HG03135 (cell line): ENCODE measurements at regions not wholly inside any gene's neighbourhood (a gene's known extent, or its start where the extent isn't known, plus 50 kb on each side); places are given as distances from the start of the nearest gene placed in this dataset.
"Not testable (repeated sequence)": the region's sequence is repeated elsewhere in the genome, so short reads cannot be mapped to it uniquely, and the experiment has no call there.

Experiments used
- ATAC-seq: cut with Tn5 transposase; IDR thresholded peaks from one replicate; pipeline ENCODE4 v1.9.1; 2021; ENCODE audit warnings: mild to moderate bottlenecking, moderate library complexity; ENCODE audit not compliant: unreplicated experiment

DNA sequence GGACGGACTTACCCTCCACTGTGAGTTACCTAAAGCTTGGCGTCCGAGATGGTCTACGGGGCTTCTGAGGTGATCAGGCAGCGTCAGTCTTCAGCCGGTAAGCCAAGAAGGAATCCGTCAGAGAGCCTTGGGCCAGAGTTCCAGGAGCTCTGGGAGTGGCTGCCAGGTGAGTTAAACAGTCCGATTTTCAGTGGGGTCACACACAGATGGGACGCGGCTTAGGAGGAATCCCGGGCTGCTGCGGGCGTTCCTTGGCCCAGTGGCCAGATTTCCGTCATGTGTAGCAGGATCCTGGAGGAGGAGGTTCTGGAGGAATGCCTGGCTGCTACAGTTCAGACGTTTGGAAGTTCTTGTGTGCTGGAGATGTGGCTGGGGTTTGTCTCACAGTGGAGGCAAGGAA, 700.7 kb upstream of the NEGR1 start:
- ATAC-seq = not testable (repeated sequence)

DNA sequence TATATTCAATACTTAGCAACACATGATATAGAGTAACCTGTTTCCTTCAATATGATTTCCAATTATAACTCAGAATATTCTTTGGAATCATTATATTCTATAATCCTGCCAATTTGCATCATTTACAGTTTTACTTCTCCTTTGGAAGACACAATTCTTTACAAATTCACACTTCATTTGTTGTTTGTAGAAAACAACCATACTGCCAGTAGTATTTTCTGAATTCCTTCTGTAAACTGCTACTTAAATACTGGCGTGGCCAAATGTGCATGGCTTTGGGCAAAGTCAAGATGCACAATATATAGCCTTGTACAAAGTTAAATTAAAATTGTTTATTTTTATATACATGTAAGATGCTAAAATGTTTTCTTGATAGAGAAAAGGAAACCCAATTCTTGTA, 687.1 kb upstream of the NEGR1 start:
- ATAC-seq = no peak

GRCh38 chr1:72954943-72955342, 672.6 kb upstream of the NEGR1 start:
- no peak for ATAC-seq

DNA sequence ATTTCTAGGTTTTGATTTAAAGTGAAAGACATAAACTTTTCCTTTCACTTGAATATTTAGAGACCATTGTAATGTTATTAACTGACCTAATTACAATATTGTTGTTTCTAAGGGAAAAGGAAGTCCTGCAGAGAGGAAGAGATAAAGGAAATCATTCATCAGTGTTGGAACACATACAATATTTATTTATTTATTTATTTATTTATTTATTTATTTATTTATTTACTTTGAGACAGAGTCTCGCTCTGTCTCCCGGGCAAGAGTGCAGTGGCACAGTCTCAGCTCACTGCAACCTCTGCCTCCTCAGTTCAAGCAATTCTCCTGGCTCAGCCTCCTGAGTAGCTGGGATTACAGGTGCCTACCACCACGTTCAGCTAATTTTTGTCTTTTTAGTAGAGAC, 668.6 kb upstream of the NEGR1 start:
- ATAC-seq = not testable (repeated sequence)

- no peak for ATAC-seq
Observed at GRCh38 chr1:72946903-72947499, 664.7 kb upstream of the NEGR1 start.

DNA sequence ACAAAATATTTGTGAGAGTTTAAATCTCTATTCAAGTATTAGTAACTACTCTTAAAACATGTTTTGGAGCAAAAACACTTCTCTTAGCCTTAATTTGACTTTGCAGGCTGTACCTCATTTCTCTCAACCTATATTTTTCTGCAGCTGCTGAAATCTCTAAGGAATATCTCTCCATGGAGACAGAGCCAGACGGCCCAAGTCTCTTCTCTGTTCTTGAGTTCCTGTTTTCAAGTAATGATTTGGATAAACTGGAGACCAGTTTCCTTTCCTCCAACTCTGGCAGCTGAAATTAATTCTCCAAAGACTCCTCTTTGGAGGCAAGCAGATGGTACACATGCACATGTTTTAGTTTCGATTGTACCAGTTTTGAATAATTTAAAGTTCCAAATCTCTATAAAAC, 659.7 kb upstream of the NEGR1 start:
- no peak for ATAC-seq

DNA sequence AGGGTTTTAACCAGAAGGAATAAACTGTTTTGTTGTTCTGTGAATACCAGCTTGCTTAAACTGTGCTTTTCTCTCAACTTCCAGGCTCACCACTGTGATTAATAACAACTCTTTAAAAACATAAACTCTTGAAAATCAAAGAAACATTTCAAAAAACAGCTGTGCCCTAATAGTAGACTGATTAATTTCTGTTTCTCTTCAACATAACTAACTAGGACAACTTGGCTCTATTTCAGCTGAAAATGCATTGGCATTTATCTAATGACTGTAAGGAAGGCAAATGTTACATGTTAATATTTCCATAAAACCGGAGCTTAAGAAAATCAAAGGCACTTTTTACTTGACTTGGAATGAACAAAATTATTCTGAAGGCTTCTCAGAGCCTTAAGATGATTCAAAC, 656.1 kb upstream of the NEGR1 start:
- ATAC-seq = no peak

DNA sequence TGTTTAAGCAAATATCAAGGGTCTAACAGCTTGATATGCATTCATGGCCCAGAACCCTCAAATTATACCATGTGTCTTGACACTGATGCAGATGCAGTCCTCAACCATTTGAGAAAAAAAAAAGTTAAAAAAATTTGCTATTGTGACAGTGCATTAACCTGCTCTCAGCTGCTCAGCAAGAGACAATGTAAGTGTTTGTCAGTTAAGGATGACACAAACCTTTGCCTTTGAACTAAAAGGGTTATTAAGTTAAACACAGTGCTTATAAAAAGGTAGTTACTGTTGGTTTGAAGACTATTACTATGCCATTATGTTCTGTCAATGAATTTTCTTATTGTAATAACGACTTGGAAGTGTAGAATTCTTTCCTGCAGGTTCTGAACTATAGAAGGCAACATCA, 655.6 kb upstream of the NEGR1 start:
- ATAC-seq = no peak

DNA sequence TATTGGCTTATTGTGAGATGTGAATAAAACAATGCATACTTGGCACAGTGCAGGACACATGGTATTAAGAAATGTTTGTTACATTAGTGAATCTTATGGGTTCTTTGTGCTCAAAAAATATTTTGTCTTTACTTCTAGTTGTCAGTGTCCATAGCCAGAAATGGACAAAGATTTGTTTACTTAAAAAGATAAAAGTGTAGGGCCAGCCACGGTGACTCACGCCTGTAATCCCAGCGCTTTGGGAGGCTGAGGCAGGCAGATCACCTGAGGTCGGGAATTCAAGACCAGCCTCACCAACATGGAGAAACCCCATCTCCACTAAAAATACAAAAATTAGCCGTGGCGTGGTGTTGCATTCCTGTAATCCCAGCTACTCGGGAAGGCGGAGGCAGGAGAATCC, 654.6 kb upstream of the NEGR1 start:
- ATAC-seq = no peak

DNA sequence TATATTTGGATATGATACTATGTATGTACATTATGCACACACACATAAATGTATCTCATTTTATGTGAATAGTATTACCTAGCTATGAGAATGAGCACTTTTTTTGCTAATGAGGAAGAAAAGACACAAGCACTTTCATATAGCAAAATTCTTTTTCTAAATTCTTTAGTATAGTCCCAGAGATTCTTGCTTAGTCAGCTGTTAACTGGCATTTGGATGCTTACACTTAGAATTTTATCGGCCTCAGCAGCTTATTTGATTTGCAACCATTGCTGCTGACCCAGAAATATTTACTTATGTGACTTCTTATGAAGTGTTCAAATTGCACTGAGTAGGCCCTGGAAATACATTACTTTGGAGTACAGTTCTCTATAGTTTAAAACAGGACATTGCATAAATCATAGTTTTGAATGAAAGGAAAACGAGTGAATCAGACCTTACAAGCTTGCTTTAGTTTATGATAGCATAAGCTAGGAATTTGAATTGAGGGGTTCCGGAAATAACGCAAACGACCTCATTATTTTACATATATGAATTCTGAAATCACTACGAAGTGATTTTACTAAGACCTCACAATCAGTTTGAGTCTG, 653.9 kb upstream of the NEGR1 start:
- no peak for ATAC-seq

DNA sequence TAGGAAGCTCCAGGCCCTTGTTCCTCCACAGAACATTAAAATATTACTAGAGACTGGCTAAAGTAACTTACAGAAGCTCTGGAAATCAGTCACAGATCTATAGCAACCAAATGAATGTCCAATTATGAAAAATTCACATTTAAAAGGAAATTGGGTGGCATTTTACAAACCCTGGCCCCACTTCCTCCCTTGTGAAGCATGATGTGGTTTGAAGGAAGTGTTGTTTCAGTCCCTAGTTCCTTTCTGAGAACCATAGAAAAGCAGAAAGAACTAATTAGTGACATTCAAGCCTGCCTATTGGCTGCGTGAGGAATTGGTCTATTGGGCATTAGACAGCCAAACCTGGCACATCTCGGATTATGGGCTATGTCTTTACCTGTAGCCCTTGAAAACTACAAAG, 649.7 kb upstream of the NEGR1 start:
- no peak for ATAC-seq

DNA sequence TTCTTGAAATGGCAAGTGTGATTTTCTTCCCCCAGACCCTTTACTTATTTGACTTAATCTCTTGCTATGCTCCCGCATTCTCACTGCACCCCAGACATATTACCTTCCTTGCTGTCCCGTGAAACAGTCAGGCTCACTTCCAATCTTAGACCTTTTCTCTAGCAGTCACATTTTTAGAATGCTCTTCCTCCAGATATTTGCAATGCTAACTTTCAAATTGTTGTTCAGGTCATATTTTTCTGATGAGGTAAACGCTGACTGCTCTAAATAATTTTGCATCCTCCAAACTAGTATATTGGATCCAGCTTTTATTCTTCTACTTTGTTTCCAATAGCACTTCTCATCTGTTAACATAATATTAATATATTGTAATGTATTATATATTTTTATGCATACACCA, 648.2 kb upstream of the NEGR1 start:
- ATAC-seq = no peak

GRCh38 chr1:72918940-72919339, 636.6 kb upstream of the NEGR1 start:
- ATAC-seq = no peak

DNA sequence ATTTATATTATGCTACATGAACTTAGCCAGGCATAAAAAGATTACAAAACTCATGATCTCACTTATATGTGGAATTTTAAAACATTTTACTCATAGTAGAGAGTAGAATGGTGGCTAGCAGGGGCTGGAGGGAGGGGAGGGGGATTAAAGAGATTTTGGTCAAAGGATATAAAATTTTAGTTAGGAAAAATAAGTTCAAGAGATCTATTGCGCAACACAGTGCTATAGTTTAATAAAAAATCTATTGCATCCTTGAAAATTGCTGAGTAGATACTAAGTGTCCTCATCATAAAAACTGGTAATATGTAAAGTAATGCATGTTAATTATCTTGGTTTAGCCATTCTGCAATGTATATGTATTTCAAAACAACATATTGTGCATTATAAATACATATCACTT, 635.6 kb upstream of the NEGR1 start:
- no peak for ATAC-seq

- no peak for ATAC-seq
Observed at GRCh38 chr1:72915581-72915980, 633.2 kb upstream of the NEGR1 start.

DNA sequence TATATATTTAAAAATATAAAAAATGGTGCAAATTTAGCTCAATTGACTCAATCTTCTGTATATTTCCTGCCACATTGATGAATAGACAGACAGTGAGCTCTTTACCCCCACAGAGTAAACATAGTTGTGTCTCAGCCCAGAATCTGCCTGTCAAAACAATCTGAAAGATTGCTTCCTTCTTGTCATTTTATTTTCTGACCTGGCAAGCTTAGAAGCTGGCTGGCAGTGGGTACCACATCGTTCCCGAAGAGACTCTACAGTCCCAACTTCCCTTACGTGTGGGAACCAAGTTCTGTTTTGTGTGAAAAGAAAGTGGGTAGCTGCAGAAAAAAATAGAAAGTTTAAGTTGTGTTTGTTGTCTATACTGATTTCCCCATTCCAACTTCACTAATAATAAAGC, 629.3 kb upstream of the NEGR1 start:
- no peak for ATAC-seq

DNA sequence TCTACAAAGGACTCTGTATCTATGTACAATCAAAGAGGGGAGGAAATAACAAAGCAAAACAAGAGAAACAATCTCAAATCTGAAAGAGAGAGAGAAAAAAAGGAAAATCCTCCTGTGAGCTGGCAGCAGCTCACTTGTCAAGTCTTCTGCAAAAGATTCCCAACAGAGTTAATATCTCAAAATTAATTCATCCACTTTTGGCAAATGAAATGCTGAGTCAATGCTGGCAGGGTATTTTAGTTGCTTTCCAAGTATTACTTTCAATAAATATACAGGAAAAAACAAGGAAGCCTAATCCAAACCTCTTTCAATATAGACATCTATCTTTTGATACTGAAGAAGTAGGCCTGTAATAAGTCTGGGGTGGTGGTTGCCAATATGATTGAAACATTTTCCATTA, 613.9 kb upstream of the NEGR1 start:
- no peak for ATAC-seq

DNA sequence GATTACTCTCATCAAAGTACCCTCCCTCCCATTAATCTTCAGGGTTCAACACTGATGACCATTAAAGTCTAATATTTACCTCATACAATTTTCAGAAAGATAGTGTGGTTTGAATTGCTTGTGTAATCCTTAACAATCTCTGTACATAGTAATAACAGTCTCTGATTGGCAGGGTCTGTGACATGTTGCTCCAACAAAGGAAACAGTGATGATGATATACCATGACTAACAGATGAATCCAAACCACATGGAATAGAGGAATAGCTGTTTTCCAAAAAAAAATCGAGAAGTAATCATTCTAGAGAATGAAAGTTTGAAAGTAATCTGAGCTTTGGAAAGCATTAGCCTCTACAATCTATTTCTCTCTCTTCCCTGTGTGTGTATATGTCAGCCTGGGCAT, 610.1 kb upstream of the NEGR1 start:
- ATAC-seq = no peak

DNA sequence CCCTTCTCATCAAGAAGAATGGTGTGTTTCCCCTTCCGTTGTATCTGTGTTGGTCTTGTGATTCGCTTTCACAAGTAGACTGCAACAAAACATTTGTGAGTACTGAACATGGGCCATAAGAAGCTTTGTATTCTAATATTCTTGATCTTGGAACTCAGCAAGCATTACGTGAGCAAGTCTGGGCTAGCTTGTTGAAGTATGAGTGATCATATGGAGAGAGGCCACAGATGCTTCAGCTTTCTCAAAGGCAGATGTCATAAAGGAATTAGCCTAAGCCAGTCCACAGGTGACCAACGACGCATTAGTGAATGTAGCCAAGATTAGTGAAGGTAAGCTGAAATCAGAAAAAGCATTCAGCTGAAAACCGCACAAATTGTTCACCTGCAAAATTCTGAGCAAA, 609.6 kb upstream of the NEGR1 start:
- no peak for ATAC-seq

DNA sequence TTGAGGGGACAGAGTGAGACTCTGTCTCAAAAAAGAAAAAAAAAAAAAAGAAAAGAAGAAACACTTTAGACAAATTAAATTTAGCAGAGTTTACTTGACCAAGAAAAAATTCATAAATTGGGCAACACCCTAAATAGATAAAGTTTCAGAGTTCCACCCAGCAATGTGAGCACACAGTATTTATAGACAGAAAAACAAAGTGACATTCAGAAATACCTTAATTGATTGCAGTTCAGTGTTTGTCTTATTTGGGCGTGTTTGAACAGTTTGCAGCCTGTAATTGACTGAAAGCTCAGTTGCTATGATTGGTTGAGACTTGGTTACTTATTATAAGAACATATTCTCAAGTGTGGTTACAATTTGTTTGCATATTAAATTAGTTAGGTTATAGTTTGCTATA, 603.5 kb upstream of the NEGR1 start:
- no peak for ATAC-seq

DNA sequence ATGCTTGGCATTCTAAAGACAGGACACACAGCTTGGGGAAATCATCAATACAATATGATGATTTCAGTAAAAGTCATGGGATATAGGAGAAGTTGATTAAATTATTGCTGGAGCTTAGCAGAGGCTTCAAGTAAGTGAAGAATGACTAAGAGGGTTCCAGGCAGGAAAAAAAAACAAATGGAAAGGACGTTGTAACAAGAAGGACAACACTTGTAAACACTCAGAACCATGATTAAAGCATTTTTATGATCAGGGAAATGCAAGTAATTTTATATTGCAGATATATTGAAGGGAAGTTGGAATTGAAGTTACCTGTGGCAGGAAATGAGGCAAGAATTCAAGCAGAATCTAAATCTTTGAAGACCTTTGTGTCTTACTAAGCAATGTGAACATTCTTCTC, 602.7 kb upstream of the NEGR1 start:
- no peak for ATAC-seq

DNA sequence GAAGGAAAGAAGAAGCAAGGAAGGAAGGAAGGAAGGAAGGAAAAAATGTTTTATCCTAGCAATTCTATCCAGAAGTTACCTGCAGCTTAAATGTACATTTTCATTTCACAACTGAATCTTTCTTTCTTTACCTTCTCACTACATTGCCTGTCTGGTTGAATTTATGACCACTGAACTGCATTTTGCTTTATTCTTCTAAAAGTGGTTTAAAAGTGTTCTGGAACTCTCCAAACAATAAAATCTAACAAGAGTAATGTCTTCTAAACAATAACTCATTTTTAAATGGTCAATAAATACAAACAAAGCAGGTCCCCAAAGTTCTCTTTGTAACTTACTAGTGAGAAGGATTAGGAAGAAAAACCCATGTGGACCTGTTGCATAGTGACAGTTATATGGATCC, 587.5 kb upstream of the NEGR1 start:
- no peak for ATAC-seq

DNA sequence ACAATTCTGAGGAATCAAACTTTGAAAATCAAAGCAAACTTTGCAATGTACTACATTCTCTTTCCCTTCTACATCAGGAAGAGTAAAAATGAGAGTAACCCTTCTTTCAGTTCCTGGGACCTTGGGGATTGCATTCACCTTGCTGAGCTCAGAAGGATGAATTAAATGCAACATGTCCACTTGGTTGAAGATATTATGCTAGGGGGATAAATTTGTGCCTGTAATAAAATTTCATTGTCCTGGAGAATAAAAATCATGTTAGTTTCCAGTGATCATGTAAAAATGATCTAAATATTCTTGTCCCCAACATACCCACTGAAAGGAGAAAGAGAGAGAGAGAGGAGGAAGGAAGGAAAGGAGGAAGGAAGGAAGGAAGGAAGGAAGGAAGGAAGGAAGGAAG, 587.1 kb upstream of the NEGR1 start:
- ATAC-seq = no peak
